Stimulated activated effector memory CD8-positive, alpha-beta T cell treated with anti-CD3 and anti-CD28 coated beads, Interleukin-12 subunit alpha, Interleukin-12 subunit beta, amount 100 ng/mL, for 72 hours (primary cell): ENCODE measurements at regions not wholly inside any gene's neighbourhood (a gene's known extent, or its start where the extent isn't known, plus 50 kb on each side); places are given as distances from the start of the nearest gene placed in this dataset.
"Not testable (repeated sequence)": the region's sequence is repeated elsewhere in the genome, so short reads cannot be mapped to it uniquely, and the experiment has no call there.

Experiments used
- ATAC-seq: fragments of 150-1000 bp; cut with Tn5 transposase; 2 replicates; pipeline ENCODE4 v1.10.0; 2021
- DNase-seq, 2 donors: peaks; one replicate each; pipeline ENCODE4 v3.0.0; 2021 to 2022; ENCODE audit warnings: low spot score in 2 of 2
- H3K27ac Mint-ChIP-seq: one replicate; pipeline ENCODE4 v1.8.0; 2022; ENCODE audit warnings: mild to moderate bottlenecking, mixed read lengths
- H3K36me3 Mint-ChIP-seq: one replicate; pipeline ENCODE4 v1.8.0; 2022; ENCODE audit warnings: mild to moderate bottlenecking, mixed read lengths
- H3K4me1 Mint-ChIP-seq: one replicate; pipeline ENCODE4 v1.8.0; 2022; ENCODE audit warnings: mixed read lengths
- H3K4me3 Mint-ChIP-seq: one replicate; pipeline ENCODE4 v1.8.0; 2022; ENCODE audit warnings: mild to moderate bottlenecking, mixed read lengths
- H3K9me3 Mint-ChIP-seq: one replicate; pipeline ENCODE4 v1.8.0; 2022; ENCODE audit warnings: mixed read lengths

- peaks cover 8% of the 10 kb centered on the region for H3K4me1 Mint-ChIP-seq
- H3K9me3 Mint-ChIP-seq = no peaks in the 10 kb centered on the region
- DNase-seq (no peak), ATAC-seq (no peak)
- H3K36me3 Mint-ChIP-seq = no peaks in the 10 kb centered on the region
- H3K4me3 Mint-ChIP-seq = no peak overlapping the region
- H3K27ac Mint-ChIP-seq = no peak overlapping the region
Observed at GRCh38 chr9:708551-709432, 132.7 kb upstream of the DMRT1 start.

GRCh38 chr9:710951-711745 lies 130.3 kb upstream of the DMRT1 start:
- Mint-ChIP-seq H3K4me1 (peaks cover 8% of the 10 kb centered on the region), H3K9me3 (no peaks in the 10 kb centered on the region), H3K4me3 (no peak overlapping the region), H3K27ac (no peak overlapping the region), H3K36me3 (no peaks in the 10 kb centered on the region)
- no peak for ATAC-seq
- DNase-seq = no peak

GRCh38 chr9:711761-712553 lies 129.5 kb upstream of the DMRT1 start:
- H3K36me3 Mint-ChIP-seq = no peaks in the 10 kb centered on the region
- H3K4me1 Mint-ChIP-seq = peaks cover under 1% of the 10 kb centered on the region
- ATAC-seq (peak; percentile 40), DNase-seq (no peak)
- no peak overlapping the region for H3K4me3 Mint-ChIP-seq
- no peak overlapping the region for H3K27ac Mint-ChIP-seq
- no peaks in the 10 kb centered on the region for H3K9me3 Mint-ChIP-seq

GRCh38 chr9:712643-713042 lies 128.9 kb upstream of the DMRT1 start:
- H3K4me1 Mint-ChIP-seq = no peaks in the 10 kb centered on the region
- no peaks in the 10 kb centered on the region for H3K9me3 Mint-ChIP-seq
- no peaks in the 10 kb centered on the region for H3K36me3 Mint-ChIP-seq
- DNase-seq (no peak), ATAC-seq (peak; percentile 47)
- no peak overlapping the region for H3K4me3 Mint-ChIP-seq
- H3K27ac Mint-ChIP-seq = no peak overlapping the region

- Mint-ChIP-seq H3K36me3 (no peaks in the 10 kb centered on the region), H3K4me1 (no peaks in the 10 kb centered on the region), H3K27ac (no peak overlapping the region), H3K9me3 (no peaks in the 10 kb centered on the region), H3K4me3 (no peak overlapping the region)
- DNase-seq (no peak), ATAC-seq (no peak)
Observed at GRCh38 chr9:713091-713490, 128.4 kb upstream of the DMRT1 start.

- ATAC-seq = no peak
- Mint-ChIP-seq H3K4me3 (no peak overlapping the region), H3K36me3 (no peaks in the 10 kb centered on the region), H3K4me1 (no peaks in the 10 kb centered on the region), H3K27ac (no peak overlapping the region), H3K9me3 (no peaks in the 10 kb centered on the region)
- DNase-seq = no peak
Observed at GRCh38 chr9:714675-715074, 126.8 kb upstream of the DMRT1 start.

- H3K9me3 Mint-ChIP-seq = no peaks in the 10 kb centered on the region
- no peak for ATAC-seq
- H3K4me1 Mint-ChIP-seq = no peaks in the 10 kb centered on the region
- no peak for DNase-seq
- H3K27ac Mint-ChIP-seq = no peak overlapping the region
- no peak overlapping the region for H3K4me3 Mint-ChIP-seq
- no peaks in the 10 kb centered on the region for H3K36me3 Mint-ChIP-seq
Observed at GRCh38 chr9:715300-715699, 126.2 kb upstream of the DMRT1 start.

- Mint-ChIP-seq H3K36me3 (no peaks in the 10 kb centered on the region), H3K4me3 (no peak overlapping the region), H3K9me3 (no peaks in the 10 kb centered on the region), H3K4me1 (no peaks in the 10 kb centered on the region), H3K27ac (no peak overlapping the region)
- DNase-seq (no peak), ATAC-seq (no peak)
Observed at GRCh38 chr9:715743-716400, 125.6 kb upstream of the DMRT1 start.

- no peaks in the 10 kb centered on the region for H3K4me1 Mint-ChIP-seq
- H3K4me3 Mint-ChIP-seq = no peak overlapping the region
- no peaks in the 10 kb centered on the region for H3K9me3 Mint-ChIP-seq
- H3K36me3 Mint-ChIP-seq = no peaks in the 10 kb centered on the region
- no peak overlapping the region for H3K27ac Mint-ChIP-seq
- ATAC-seq (no peak), DNase-seq (no peak)
Observed at GRCh38 chr9:717722-718121, 123.8 kb upstream of the DMRT1 start.

- no peak for DNase-seq
- Mint-ChIP-seq H3K4me1 (no peaks in the 10 kb centered on the region), H3K9me3 (no peaks in the 10 kb centered on the region), H3K27ac (no peak overlapping the region), H3K36me3 (no peaks in the 10 kb centered on the region), H3K4me3 (no peak overlapping the region)
- ATAC-seq = no peak
Observed at GRCh38 chr9:720239-720881, 121.1 kb upstream of the DMRT1 start.

- Mint-ChIP-seq H3K4me3 (no peak overlapping the region), H3K27ac (no peak overlapping the region), H3K9me3 (no peaks in the 10 kb centered on the region), H3K36me3 (no peaks in the 10 kb centered on the region), H3K4me1 (no peaks in the 10 kb centered on the region)
- DNase-seq (no peak), ATAC-seq (no peak)
Observed at GRCh38 chr9:722388-722980, 119.0 kb upstream of the DMRT1 start.

- not testable (repeated sequence) for H3K27ac Mint-ChIP-seq, DNase-seq, H3K9me3 Mint-ChIP-seq, H3K4me3 Mint-ChIP-seq, ATAC-seq, H3K4me1 Mint-ChIP-seq, H3K36me3 Mint-ChIP-seq
Observed at GRCh38 chr9:724461-724860, 117.0 kb upstream of the DMRT1 start.

GRCh38 chr9:726005-726404 lies 115.5 kb upstream of the DMRT1 start:
- no peaks in the 10 kb centered on the region for H3K36me3 Mint-ChIP-seq
- no peaks in the 10 kb centered on the region for H3K4me1 Mint-ChIP-seq
- no peak for ATAC-seq
- H3K4me3 Mint-ChIP-seq = no peak overlapping the region
- DNase-seq = no peak
- no peak overlapping the region for H3K27ac Mint-ChIP-seq
- no peaks in the 10 kb centered on the region for H3K9me3 Mint-ChIP-seq

- ATAC-seq = no peak
- no peaks in the 10 kb centered on the region for H3K36me3 Mint-ChIP-seq
Observed at GRCh38 chr9:727767-728166, 113.7 kb upstream of the DMRT1 start.

More at GRCh38 chr9:727767-728166, 113.7 kb upstream of the DMRT1 start:
- DNase-seq = no peak
- Mint-ChIP-seq H3K4me1 (no peaks in the 10 kb centered on the region), H3K4me3 (no peak overlapping the region), H3K9me3 (no peaks in the 10 kb centered on the region), H3K27ac (no peak overlapping the region)
